Hepatocyte (in vitro differentiated cells): ENCODE measurements at regions not wholly inside any gene's neighbourhood (a gene's known extent, or its start where the extent isn't known, plus 50 kb on each side); places are given as distances from the start of the nearest gene placed in this dataset.

Experiments
- DNase-seq: peaks from one replicate; pipeline ENCODE4 v3.0.0-alpha.2; 2016; ENCODE audit warnings: low spot score
- H2AFZ ChIP-seq: fragments of 200-600 bp; sonication (generic); 2 replicates; pipeline ENCODE4 v1.6.0; 2016; ENCODE audit warnings: antibody characterized with exemption, mild to moderate bottlenecking
- H3K27ac ChIP-seq: fragments of 200-600 bp; sonication (generic); 2 replicates; pipeline ENCODE4 v1.5.1; 2016; ENCODE audit warnings: mild to moderate bottlenecking
- H3K27me3 ChIP-seq: fragments of 200-600 bp; sonication (generic); 2 replicates; pipeline ENCODE4 v1.6.1; 2016
- H3K36me3 ChIP-seq: fragments of 200-600 bp; sonication (generic); replicated peaks from 2 replicates; pipeline ENCODE4 v1.5.1; 2016; ENCODE audit warnings: low read depth; ENCODE audit not compliant: insufficient read depth
- H3K4me1 ChIP-seq: fragments of 200-600 bp; sonication (generic); 2 replicates; pipeline ENCODE4 v1.5.1; 2016; ENCODE audit warnings: mild to moderate bottlenecking, moderate library complexity; ENCODE audit not compliant: insufficient read depth
- H3K4me2 ChIP-seq: fragments of 200-600 bp; sonication (generic); 2 replicates; pipeline ENCODE4 v1.6.0; 2016
- H3K4me3 ChIP-seq: fragments of 200-600 bp; sonication (generic); 2 replicates; pipeline ENCODE4 v1.5.1; 2016; ENCODE audit warnings: mild to moderate bottlenecking
- H3K79me2 ChIP-seq: fragments of 200-600 bp; sonication (generic); 2 replicates; pipeline ENCODE4 v1.6.0; 2017; ENCODE audit warnings: mild to moderate bottlenecking
- H3K9me2 ChIP-seq: fragments of 200-600 bp; sonication (generic); replicated peaks from 2 replicates; pipeline ENCODE4 v1.6.0; 2017; ENCODE audit warnings: mild to moderate bottlenecking; ENCODE audit not compliant: insufficient read depth
- H3K9me3 ChIP-seq: fragments of 200-600 bp; sonication (generic); 2 replicates; pipeline ENCODE4 v1.5.1; 2016; ENCODE audit warnings: low read depth, mild to moderate bottlenecking
- H4K20me1 ChIP-seq: fragments of 200-600 bp; sonication (generic); 2 replicates; pipeline ENCODE4 v1.6.0; 2016; ENCODE audit warnings: mild to moderate bottlenecking; ENCODE audit not compliant: insufficient read depth, poor library complexity, severe bottlenecking
- CTCF ChIP-seq: fragments of 200-600 bp; sonication (generic); IDR thresholded peaks from 2 replicates; pipeline ENCODE4 v1.5.1; 2016; ENCODE audit warnings: antibody characterized with exemption, mild to moderate bottlenecking; ENCODE audit not compliant: poor library complexity
- EZH2 ChIP-seq: fragments of 200-600 bp; sonication (generic); IDR thresholded peaks from 2 replicates; pipeline ENCODE4 v1.6.1; 2016; ENCODE audit warnings: antibody characterized with exemption, mild to moderate bottlenecking, borderline replicate concordance
- EZH2phosphoT487 ChIP-seq: fragments of 200-600 bp; sonication (generic); IDR thresholded peaks from one replicate; pipeline ENCODE4 v1.6.1; 2018; ENCODE audit warnings: antibody characterized with exemption, mild to moderate bottlenecking, low read depth, moderate library complexity; ENCODE audit not compliant: unreplicated experiment, severe bottlenecking
- WGBS: methylation state at CpG from one replicate; pipeline ENCODE4 v1.1.6; 2016; ENCODE audit warnings: low lambda C conversion rate; ENCODE audit errors: missing lambda C conversion rate; 5-methylcytosine and 5-hydroxymethylcytosine counted together

GRCh38 chr12:105740970-105741725 is 397.6 kb downstream of the NUAK1 start:
- Histone ChIP-seq H3K27ac (no peak overlapping the region), H3K4me2 (peak overlapping the region; percentile 45), H3K4me1 (peaks cover 13% of the 10 kb centered on the region), H3K4me3 (no peak overlapping the region), H3K9me3 (no peaks in the 10 kb centered on the region), H4K20me1 (no peaks in the 10 kb centered on the region), H2AFZ (no peak overlapping the region), H3K9me2 (no peaks in the 10 kb centered on the region), H3K36me3 (no peaks in the 10 kb centered on the region), H3K79me2 (no peaks in the 10 kb centered on the region), H3K27me3 (no peaks in the 10 kb centered on the region)
- WGBS: 75% methylated on average over 9 of the region's 9 CpGs
- no peak for TF ChIP-seq CTCF
- no peak for TF ChIP-seq EZH2
- TF ChIP-seq EZH2phosphoT487: no peak
- peak; percentile 11 for DNase-seq

GRCh38 chr12:105741786-105742566 is 396.8 kb downstream of the NUAK1 start:
- H3K79me2 ChIP-seq: no peaks in the 10 kb centered on the region
- H3K4me3 ChIP-seq: no peak overlapping the region
- no peak for TF ChIP-seq CTCF
- no peak for TF ChIP-seq EZH2phosphoT487
- TF ChIP-seq EZH2: no peak
- H2AFZ ChIP-seq: no peak overlapping the region
- no peaks in the 10 kb centered on the region for H3K27me3 ChIP-seq
- peaks cover 13% of the 10 kb centered on the region for H3K4me1 ChIP-seq
- H4K20me1 ChIP-seq: no peaks in the 10 kb centered on the region
- H3K36me3 ChIP-seq: no peaks in the 10 kb centered on the region
- H3K9me2 ChIP-seq: no peaks in the 10 kb centered on the region
- peak overlapping the region; percentile 25 for H3K27ac ChIP-seq
- H3K9me3 ChIP-seq: no peaks in the 10 kb centered on the region
- DNase-seq: peak; percentile 44
- H3K4me2 ChIP-seq: no peak overlapping the region
- WGBS: 58% methylated on average over 9 of the region's 9 CpGs

- Histone ChIP-seq H3K4me3 (no peak overlapping the region), H3K79me2 (no peaks in the 10 kb centered on the region), H3K27ac (no peak overlapping the region), H3K4me1 (peaks cover 13% of the 10 kb centered on the region), H3K4me2 (no peak overlapping the region), H3K36me3 (no peaks in the 10 kb centered on the region), H3K27me3 (no peaks in the 10 kb centered on the region), H4K20me1 (no peaks in the 10 kb centered on the region), H3K9me2 (no peaks in the 10 kb centered on the region), H3K9me3 (no peaks in the 10 kb centered on the region), H2AFZ (no peak overlapping the region)
- 97% methylated on average over 3 of the region's 3 CpGs for WGBS
- DNase-seq: no peak
- TF ChIP-seq EZH2phosphoT487 (no peak), CTCF (no peak), EZH2 (no peak)
Measured at GRCh38 chr12:105742567-105742874, 396.2 kb downstream of the NUAK1 start.
